ENCODE measurements at regions not wholly inside any gene's neighbourhood (a gene's known extent, or its start where the extent isn't known, plus 50 kb on each side); places are given as distances from the start of the nearest gene placed in this dataset.

DNA sequence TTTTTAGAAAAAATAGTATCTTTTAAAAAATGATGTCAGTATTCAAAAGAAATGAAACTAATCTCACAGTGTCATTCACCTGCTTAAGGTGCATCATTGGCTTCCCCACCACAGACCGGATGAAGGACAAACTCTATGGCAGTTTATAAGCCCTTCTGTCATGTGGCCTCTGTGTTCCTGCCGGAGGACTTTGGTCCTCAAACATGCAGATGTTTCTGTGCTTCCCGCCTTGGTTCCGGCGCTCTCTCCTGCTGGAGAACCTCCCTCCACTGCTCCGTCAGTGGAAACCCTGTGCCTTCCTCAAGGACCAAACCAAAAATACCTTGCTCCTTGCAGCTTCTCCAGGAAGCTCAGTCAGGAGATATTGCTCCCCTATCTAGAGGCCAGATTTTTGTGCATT is 326.3 kb downstream of the UACA start:
- TF ChIP-seq, protein P1, sequence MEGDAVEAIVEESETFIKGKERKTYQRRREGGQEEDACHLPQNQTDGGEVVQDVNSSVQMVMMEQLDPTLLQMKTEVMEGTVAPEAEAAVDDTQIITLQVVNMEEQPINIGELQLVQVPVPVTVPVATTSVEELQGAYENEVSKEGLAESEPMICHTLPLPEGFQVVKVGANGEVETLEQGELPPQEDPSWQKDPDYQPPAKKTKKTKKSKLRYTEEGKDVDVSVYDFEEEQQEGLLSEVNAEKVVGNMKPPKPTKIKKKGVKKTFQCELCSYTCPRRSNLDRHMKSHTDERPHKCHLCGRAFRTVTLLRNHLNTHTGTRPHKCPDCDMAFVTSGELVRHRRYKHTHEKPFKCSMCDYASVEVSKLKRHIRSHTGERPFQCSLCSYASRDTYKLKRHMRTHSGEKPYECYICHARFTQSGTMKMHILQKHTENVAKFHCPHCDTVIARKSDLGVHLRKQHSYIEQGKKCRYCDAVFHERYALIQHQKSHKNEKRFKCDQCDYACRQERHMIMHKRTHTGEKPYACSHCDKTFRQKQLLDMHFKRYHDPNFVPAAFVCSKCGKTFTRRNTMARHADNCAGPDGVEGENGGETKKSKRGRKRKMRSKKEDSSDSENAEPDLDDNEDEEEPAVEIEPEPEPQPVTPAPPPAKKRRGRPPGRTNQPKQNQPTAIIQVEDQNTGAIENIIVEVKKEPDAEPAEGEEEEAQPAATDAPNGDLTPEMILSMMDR (IDR thresholded peaks at IDR 0.05): no peak
- TF ChIP-seq POLR2A (IDR thresholded peaks at IDR 0.05): no peak
